ENCODE measurements at regions not wholly inside any gene's neighbourhood (a gene's known extent, or its start where the extent isn't known, plus 50 kb on each side); places are given as distances from the start of the nearest gene placed in this dataset.

DNA sequence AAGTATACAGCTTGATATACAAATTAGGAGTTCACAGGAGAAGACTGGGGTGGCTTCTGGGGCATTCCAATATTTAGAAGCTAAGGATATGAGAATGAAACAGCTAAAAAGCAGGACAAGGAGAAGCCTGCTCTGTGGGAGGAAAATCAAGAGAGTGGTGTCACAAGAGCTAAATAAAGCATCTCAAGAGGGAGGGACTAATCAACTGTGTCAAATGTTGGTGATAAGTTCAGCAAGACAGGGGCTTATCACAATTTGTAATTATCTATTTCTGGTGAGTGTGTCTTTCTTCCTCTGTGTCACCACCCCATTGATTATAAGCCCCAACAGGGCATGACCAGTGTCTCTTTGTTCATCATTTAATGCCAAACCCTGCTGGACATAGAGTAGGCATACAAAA lies 295.8 kb upstream of the DUSP10 start:
- H3K79me2 ChIP-seq (replicated peaks; ENCODE audit: insufficient read depth, low read length), result no peaks in the 10 kb centered on the region
- no peak for TF ChIP-seq TAF1 (IDR thresholded peaks at IDR 0.05; ENCODE audit: low read depth)
- no peak for TF ChIP-seq MXI1 (conservative IDR thresholded peaks at IDR 0.05; ENCODE audit: poor library complexity, severe bottlenecking)
- TF ChIP-seq EP300 (conservative IDR thresholded peaks at IDR 0.05; ENCODE audit: poor library complexity, severe bottlenecking), result no peak
- no peak for TF ChIP-seq CTCF (IDR thresholded peaks at IDR 0.05; ENCODE audit: poor library complexity, severe bottlenecking)
- TF ChIP-seq, protein P1, sequence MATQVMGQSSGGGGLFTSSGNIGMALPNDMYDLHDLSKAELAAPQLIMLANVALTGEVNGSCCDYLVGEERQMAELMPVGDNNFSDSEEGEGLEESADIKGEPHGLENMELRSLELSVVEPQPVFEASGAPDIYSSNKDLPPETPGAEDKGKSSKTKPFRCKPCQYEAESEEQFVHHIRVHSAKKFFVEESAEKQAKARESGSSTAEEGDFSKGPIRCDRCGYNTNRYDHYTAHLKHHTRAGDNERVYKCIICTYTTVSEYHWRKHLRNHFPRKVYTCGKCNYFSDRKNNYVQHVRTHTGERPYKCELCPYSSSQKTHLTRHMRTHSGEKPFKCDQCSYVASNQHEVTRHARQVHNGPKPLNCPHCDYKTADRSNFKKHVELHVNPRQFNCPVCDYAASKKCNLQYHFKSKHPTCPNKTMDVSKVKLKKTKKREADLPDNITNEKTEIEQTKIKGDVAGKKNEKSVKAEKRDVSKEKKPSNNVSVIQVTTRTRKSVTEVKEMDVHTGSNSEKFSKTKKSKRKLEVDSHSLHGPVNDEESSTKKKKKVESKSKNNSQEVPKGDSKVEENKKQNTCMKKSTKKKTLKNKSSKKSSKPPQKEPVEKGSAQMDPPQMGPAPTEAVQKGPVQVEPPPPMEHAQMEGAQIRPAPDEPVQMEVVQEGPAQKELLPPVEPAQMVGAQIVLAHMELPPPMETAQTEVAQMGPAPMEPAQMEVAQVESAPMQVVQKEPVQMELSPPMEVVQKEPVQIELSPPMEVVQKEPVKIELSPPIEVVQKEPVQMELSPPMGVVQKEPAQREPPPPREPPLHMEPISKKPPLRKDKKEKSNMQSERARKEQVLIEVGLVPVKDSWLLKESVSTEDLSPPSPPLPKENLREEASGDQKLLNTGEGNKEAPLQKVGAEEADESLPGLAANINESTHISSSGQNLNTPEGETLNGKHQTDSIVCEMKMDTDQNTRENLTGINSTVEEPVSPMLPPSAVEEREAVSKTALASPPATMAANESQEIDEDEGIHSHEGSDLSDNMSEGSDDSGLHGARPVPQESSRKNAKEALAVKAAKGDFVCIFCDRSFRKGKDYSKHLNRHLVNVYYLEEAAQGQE (IDR thresholded peaks at IDR 0.05; ENCODE audit: borderline replicate concordance), result no peak
- H2AFZ ChIP-seq (ENCODE audit: low read depth, low read length), result no peak overlapping the region

DNA sequence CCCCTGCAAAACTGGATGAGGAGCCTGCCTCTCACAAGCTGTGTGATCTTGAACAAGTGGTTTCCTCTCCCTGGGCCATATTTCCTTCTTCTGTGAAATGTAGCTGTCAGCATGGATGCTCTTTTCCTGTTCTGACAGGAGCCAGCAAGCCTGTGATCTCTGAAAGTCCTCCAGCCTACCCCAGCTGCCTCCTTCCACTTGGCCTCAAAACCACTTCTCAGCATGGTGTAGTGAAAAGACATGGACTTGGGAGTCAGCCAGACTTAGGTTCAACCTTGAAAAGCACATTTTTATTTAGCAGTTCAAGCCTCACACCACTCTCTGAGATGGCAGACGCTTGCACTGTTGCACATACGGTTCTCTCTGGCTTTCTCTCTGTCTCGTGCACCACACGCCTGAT lies 292.9 kb upstream of the DUSP10 start:
- Histone ChIP-seq H3K4me3 (ENCODE audit: low read length) (no peak overlapping the region), H3K27me3 (ENCODE audit: insufficient read depth, low read depth, low read length) (no peaks in the 10 kb centered on the region), H3K9me3 (ENCODE audit: low read length) (no peaks in the 10 kb centered on the region), H3K9me2 (ENCODE audit: insufficient read depth, low read length) (no peaks in the 10 kb centered on the region), H3K36me3 (ENCODE audit: insufficient read depth, low read length) (no peaks in the 10 kb centered on the region), H3K79me2 (replicated peaks; ENCODE audit: insufficient read depth, low read length) (no peaks in the 10 kb centered on the region), H4K20me1 (ENCODE audit: insufficient read depth) (no peaks in the 10 kb centered on the region), H3K27ac (ENCODE audit: low read length) (no peak overlapping the region), H3F3A (ENCODE audit: insufficient read depth, low read length, poor library complexity, severe bottlenecking) (no peaks in the 10 kb centered on the region), H3K9ac (ENCODE audit: low read length) (no peak overlapping the region), H3K4me2 (ENCODE audit: low read length) (no peak overlapping the region), H2AFZ (ENCODE audit: low read depth, low read length) (no peak overlapping the region)
- no peak for TF ChIP-seq RAD21 (conservative IDR thresholded peaks at IDR 0.05)
- no peak for TF ChIP-seq MXI1 (conservative IDR thresholded peaks at IDR 0.05; ENCODE audit: poor library complexity, severe bottlenecking)
- TF ChIP-seq POLR2AphosphoS5 (IDR thresholded peaks at IDR 0.05), result no peak

More for the DNA sequence above, 295.8 kb upstream of the DUSP10 start:
- Histone ChIP-seq H3K4me2 (ENCODE audit: low read length) (no peak overlapping the region), H3K27me3 (ENCODE audit: insufficient read depth, low read depth, low read length) (no peaks in the 10 kb centered on the region), H4K20me1 (ENCODE audit: insufficient read depth) (no peaks in the 10 kb centered on the region), H3K9ac (ENCODE audit: low read length) (no peak overlapping the region), H3K9me3 (ENCODE audit: low read length) (no peaks in the 10 kb centered on the region), H3F3A (ENCODE audit: insufficient read depth, low read length, poor library complexity, severe bottlenecking) (no peaks in the 10 kb centered on the region), H3K27ac (ENCODE audit: low read length) (no peak overlapping the region), H3K36me3 (ENCODE audit: insufficient read depth, low read length) (no peaks in the 10 kb centered on the region), H3K4me3 (ENCODE audit: low read length) (no peak overlapping the region), H3K9me2 (ENCODE audit: insufficient read depth, low read length) (no peaks in the 10 kb centered on the region)

- Histone ChIP-seq H3K4me3 (ENCODE audit: low read length) (no peak overlapping the region), H3K9ac (ENCODE audit: low read length) (no peak overlapping the region), H3K79me2 (replicated peaks; ENCODE audit: insufficient read depth, low read length) (no peaks in the 10 kb centered on the region), H2AFZ (ENCODE audit: low read depth, low read length) (no peak overlapping the region), H3K9me3 (ENCODE audit: low read length) (no peaks in the 10 kb centered on the region), H3F3A (ENCODE audit: insufficient read depth, low read length, poor library complexity, severe bottlenecking) (no peaks in the 10 kb centered on the region), H3K36me3 (ENCODE audit: insufficient read depth, low read length) (no peaks in the 10 kb centered on the region), H3K27ac (ENCODE audit: low read length) (no peak overlapping the region), H3K27me3 (ENCODE audit: insufficient read depth, low read depth, low read length) (no peaks in the 10 kb centered on the region), H3K9me2 (ENCODE audit: insufficient read depth, low read length) (no peaks in the 10 kb centered on the region), H4K20me1 (ENCODE audit: insufficient read depth) (no peaks in the 10 kb centered on the region), H3K4me2 (ENCODE audit: low read length) (no peak overlapping the region)
- TF ChIP-seq SMC3 (conservative IDR thresholded peaks at IDR 0.05; ENCODE audit: poor library complexity) (no peak), MXI1 (conservative IDR thresholded peaks at IDR 0.05; ENCODE audit: poor library complexity, severe bottlenecking) (no peak), RAD21 (conservative IDR thresholded peaks at IDR 0.05) (no peak), TAF1 (IDR thresholded peaks at IDR 0.05; ENCODE audit: low read depth) (no peak), EZH2 (IDR thresholded peaks at IDR 0.05; ENCODE audit: borderline replicate concordance, insufficient read depth, low read length, poor library complexity, severe bottlenecking) (no peak)
- TF ChIP-seq, protein P1 (IDR thresholded peaks at IDR 0.05; ENCODE audit: borderline replicate concordance), result no peak
These were observed 291.6 kb upstream of the DUSP10 start for GRCh38 chr1:222033450-222033849.

Measured in neural cell (in vitro differentiated cells).